Uterus (tissue), 2 donors: ENCODE measurements at regions not wholly inside any gene's neighbourhood (a gene's known extent, or its start where the extent isn't known, plus 50 kb on each side); places are given as distances from the start of the nearest gene placed in this dataset.

Experiments used
- POLR2A ChIP-seq, 2 donors: fragments of 450-650 bp; IDR thresholded peaks; one replicate each; pipeline ENCODE4 v1.6.1; 2016; ENCODE audit warnings: antibody characterized with exemption in 2 of 2, mild to moderate bottlenecking in 1 of 2, moderate library complexity in 1 of 2
- TF ChIP-seq, protein P1 (sequence below), 4 experiments: fragments of 200-600 bp in 2 of 4; fragments of 450-650 bp in 2 of 4; sonication (generic) in 2 of 4; IDR thresholded peaks; one replicate each; pipeline ENCODE4 v1.5.1; 2016 to 2019; ENCODE audit warnings: antibody characterized with exemption in 4 of 4, mild to moderate bottlenecking in 2 of 4, moderate library complexity in 1 of 4

DNA sequence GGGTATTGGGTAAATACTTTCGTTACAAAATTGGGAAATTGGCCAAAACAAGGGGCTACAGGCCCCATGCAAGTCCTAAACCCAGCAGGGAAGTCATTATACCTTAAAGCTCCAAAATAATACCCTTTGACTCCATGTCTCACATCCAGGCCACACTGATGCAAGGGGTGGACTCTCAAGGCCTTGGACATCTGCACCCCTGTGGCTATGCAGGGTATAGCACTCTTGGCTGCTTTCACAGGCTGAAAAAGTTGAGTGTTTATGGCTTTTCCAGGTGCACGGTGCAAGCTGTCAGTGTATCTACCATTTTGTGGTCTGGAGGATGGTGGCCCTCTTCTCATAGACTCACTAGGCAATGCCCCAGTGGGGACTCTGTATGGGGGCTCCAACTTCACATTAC is 326.5 kb downstream of the TEX13C start:
- TF ChIP-seq, protein P1, sequence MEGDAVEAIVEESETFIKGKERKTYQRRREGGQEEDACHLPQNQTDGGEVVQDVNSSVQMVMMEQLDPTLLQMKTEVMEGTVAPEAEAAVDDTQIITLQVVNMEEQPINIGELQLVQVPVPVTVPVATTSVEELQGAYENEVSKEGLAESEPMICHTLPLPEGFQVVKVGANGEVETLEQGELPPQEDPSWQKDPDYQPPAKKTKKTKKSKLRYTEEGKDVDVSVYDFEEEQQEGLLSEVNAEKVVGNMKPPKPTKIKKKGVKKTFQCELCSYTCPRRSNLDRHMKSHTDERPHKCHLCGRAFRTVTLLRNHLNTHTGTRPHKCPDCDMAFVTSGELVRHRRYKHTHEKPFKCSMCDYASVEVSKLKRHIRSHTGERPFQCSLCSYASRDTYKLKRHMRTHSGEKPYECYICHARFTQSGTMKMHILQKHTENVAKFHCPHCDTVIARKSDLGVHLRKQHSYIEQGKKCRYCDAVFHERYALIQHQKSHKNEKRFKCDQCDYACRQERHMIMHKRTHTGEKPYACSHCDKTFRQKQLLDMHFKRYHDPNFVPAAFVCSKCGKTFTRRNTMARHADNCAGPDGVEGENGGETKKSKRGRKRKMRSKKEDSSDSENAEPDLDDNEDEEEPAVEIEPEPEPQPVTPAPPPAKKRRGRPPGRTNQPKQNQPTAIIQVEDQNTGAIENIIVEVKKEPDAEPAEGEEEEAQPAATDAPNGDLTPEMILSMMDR (IDR thresholded peaks at IDR 0.05): no peak
- TF ChIP-seq POLR2A (IDR thresholded peaks at IDR 0.05): no peak
